Endothelial cell of umbilical vein (primary cell): ENCODE measurements at regions not wholly inside any gene's neighbourhood (a gene's known extent, or its start where the extent isn't known, plus 50 kb on each side); places are given as distances from the start of the nearest gene placed in this dataset.

ENCODE experiments used
- BruUV-seq: library from RNA; stranded (reverse); fragments of 400-500 nt; replicated peaks from 2 replicates; lab custom pipeline; 2021; lab: Mats Ljungman, UMichigan
- CTCF ChIA-PET: fragments of 300-600, 350-600 bp; sonication (Branson Sonifier 250); formaldehyde crosslinking; loops from one replicate; lab custom pipeline; 2021; ENCODE audit warnings: antibody characterized with exemption, inconsistent platforms; lab: Charles Lee
- POLR2A ChIA-PET: fragments of 300-600, 350-600 bp; sonication (Branson Sonifier 250); formaldehyde crosslinking; loops from one replicate; lab custom pipeline; 2021; ENCODE audit warnings: antibody characterized with exemption, inconsistent platforms; lab: Charles Lee
- DNase-seq: peaks from one replicate; pipeline ENCODE4 v3.0.0-alpha.2; 2011; ENCODE audit warnings: low read depth, low spot score
- FAIRE-seq: peaks from 2 replicates; lab custom pipeline; 2011; peaks lifted over from hg19 to GRCh38; lab: Jason Lieb, UNC
- H2AFZ ChIP-seq: 2 replicates; pipeline ENCODE4 v1.6.0; 2012; ENCODE audit warnings: low read depth, low read length, control low read depth, inconsistent platforms
- H3K27ac ChIP-seq: 2 replicates; pipeline ENCODE4 v1.5.1; 2011; ENCODE audit warnings: low read depth, mild to moderate bottlenecking, control low read depth, low read length, moderate library complexity; ENCODE audit not compliant: insufficient read depth
- H3K27me3 ChIP-seq, 2 experiments: 2 replicates each; pipeline versions ENCODE4 v1.6.0 to v1.6.1; 2011; ENCODE audit warnings: low read length in 2 of 2, mixed read lengths in 1 of 2; ENCODE audit not compliant: control insufficient read depth in 2 of 2, insufficient read depth in 2 of 2
- H3K36me3 ChIP-seq, 2 experiments: 2 replicates in 1 of 2; 3 replicates in 1 of 2; pipeline ENCODE4 v1.5.1; 2011; ENCODE audit warnings: low read length in 2 of 2, mild to moderate bottlenecking in 1 of 2, moderate library complexity in 1 of 2; ENCODE audit not compliant: control insufficient read depth in 2 of 2, insufficient read depth in 2 of 2; ENCODE audit errors: extremely low read depth in 1 of 2
- H3K4me1 ChIP-seq: 3 replicates; pipeline ENCODE4 v1.5.1; 2011; ENCODE audit warnings: mild to moderate bottlenecking, low read length; ENCODE audit not compliant: control insufficient read depth, insufficient read depth; ENCODE audit errors: extremely low read depth
- H3K4me2 ChIP-seq: 2 replicates; pipeline ENCODE4 v1.6.1; 2011; ENCODE audit warnings: low read length, control low read depth, mixed read lengths; ENCODE audit not compliant: insufficient read depth
- H3K4me3 ChIP-seq, 3 experiments: fragments of 200-600 bp in 1 of 3; sonication (generic), shearing (Covaris generic) in 1 of 3; replicated peaks in 1 of 3; 2 replicates each; pipeline ENCODE4 v1.5.1; 2011 to 2016; ENCODE audit warnings: control low read depth in 3 of 3, low read length in 3 of 3, mild to moderate bottlenecking in 2 of 3, inconsistent platforms in 1 of 3, low read depth in 1 of 3, moderate library complexity in 1 of 3; ENCODE audit not compliant: insufficient read depth in 1 of 3
- H3K79me2 ChIP-seq: 2 replicates; pipeline ENCODE4 v1.6.0; 2012; ENCODE audit warnings: low read length, inconsistent platforms; ENCODE audit not compliant: control insufficient read depth, insufficient read depth
- H3K9ac ChIP-seq: replicated peaks from 2 replicates; pipeline ENCODE3; 2011; ENCODE audit warnings: low read length, control low read depth; ENCODE audit not compliant: insufficient read depth; ENCODE audit errors: extremely low read depth
- H3K9me1 ChIP-seq: replicated peaks from 3 replicates; pipeline ENCODE4 v1.6.0; 2011; ENCODE audit warnings: mild to moderate bottlenecking, low read length; ENCODE audit not compliant: control insufficient read depth, insufficient read depth; ENCODE audit errors: extremely low read depth
- H3K9me3 ChIP-seq: replicated peaks from 2 replicates; pipeline ENCODE4 v1.5.1; 2012; ENCODE audit warnings: low read length, inconsistent platforms; ENCODE audit not compliant: control insufficient read depth, insufficient read depth
- H4K20me1 ChIP-seq: replicated peaks from 2 replicates; pipeline ENCODE3; 2011; ENCODE audit warnings: mild to moderate bottlenecking, low read length; ENCODE audit not compliant: control insufficient read depth, insufficient read depth; ENCODE audit errors: extremely low read depth
- CTCF ChIP-seq, 2 donors: IDR thresholded peaks; 1 replicate in 1 of 2; 2 replicates in 1 of 2; pipeline ENCODE4 v1.5.1; 2011; ENCODE audit warnings: low read length in 2 of 2, mild to moderate bottlenecking in 2 of 2, moderate library complexity in 2 of 2, control low read depth in 1 of 2, inconsistent platforms in 1 of 2, low read depth in 1 of 2; ENCODE audit not compliant: insufficient read depth in 1 of 2; ENCODE audit errors: extremely low read depth in 1 of 2
- EZH2 ChIP-seq: IDR thresholded peaks from 2 replicates; pipeline ENCODE4 v1.6.1; 2012; ENCODE audit warnings: borderline replicate concordance, low read depth, mild to moderate bottlenecking, moderate library complexity, low read length, inconsistent platforms; ENCODE audit not compliant: severe bottlenecking
- GATA2 ChIP-seq: IDR thresholded peaks from 2 replicates; pipeline ENCODE4 v1.7.0; 2011; ENCODE audit warnings: low read depth, mild to moderate bottlenecking, moderate library complexity, mixed read lengths, low read length; ENCODE audit not compliant: insufficient read length, insufficient read depth
- JUN ChIP-seq: IDR thresholded peaks from 2 replicates; pipeline ENCODE4 v1.6.1; 2011; ENCODE audit warnings: borderline replicate concordance, low read depth; ENCODE audit not compliant: insufficient read length, insufficient read depth
- MAX ChIP-seq: IDR thresholded peaks from 2 replicates; pipeline ENCODE4 v1.6.1; 2011; ENCODE audit not compliant: insufficient read depth, insufficient read length
- MYC ChIP-seq: IDR thresholded peaks from one replicate; pipeline ENCODE4 v1.6.1; 2011; ENCODE audit warnings: mild to moderate bottlenecking, low read depth, low read length
- POLR2A ChIP-seq: IDR thresholded peaks from 2 replicates; pipeline ENCODE4 v1.6.1; 2012; ENCODE audit warnings: low read depth, mild to moderate bottlenecking, control low read depth, low read length
- dilution Hi-C: fragments of 300-500 bp; cut with MboI; formaldehyde crosslinking; loops from one replicate; pipeline ENCODE4 v1.15.0; 2019; ENCODE audit warnings: low sequenced_read_pairs; ENCODE audit not compliant: extremely low pct_ligation_motif_present
- intact Hi-C: fragments of 100-400 bp; cut with micrococcal nuclease; formaldehyde crosslinking; loops from one replicate; pipeline ENCODE4 v1.10.0; 2022

GRCh38 chr2:2889141-2889540 is 488.5 kb downstream of the EIPR1 start:
- ChIA-PET POLR2A (no interaction called here), CTCF (no interaction called here)
- FAIRE-seq: no peak

More at GRCh38 chr2:2889141-2889540, 488.5 kb downstream of the EIPR1 start:
- no peak overlapping the region for H3K27ac ChIP-seq
- H3K4me2 ChIP-seq: no peak overlapping the region
- H3K4me3 ChIP-seq: no peak overlapping the region
- no TSS peak for BruUV-seq
- no peaks in the 10 kb centered on the region for H4K20me1 ChIP-seq
- no peak overlapping the region for H2AFZ ChIP-seq
- DNase-seq: no peak
- H3K79me2 ChIP-seq: no peaks in the 10 kb centered on the region
- peaks cover 9% of the 10 kb centered on the region for H3K9me3 ChIP-seq
- H3K4me1 ChIP-seq: no peaks in the 10 kb centered on the region
- intact Hi-C loops: no loop called here
- dilution Hi-C loops: no loop called here
- no peaks in the 10 kb centered on the region for H3K9me1 ChIP-seq
- H3K36me3 ChIP-seq: no peaks in the 10 kb centered on the region
- TF ChIP-seq CTCF (IDR thresholded peaks at IDR 0.05; ENCODE audit: extremely low read depth in 1 of 2, insufficient read depth in 1 of 2, low read depth in 1 of 2, low read length in 2 of 2) (no peak), MAX (no peak), MYC (no peak), POLR2A (no peak), GATA2 (no peak), JUN (no peak), EZH2 (no peak)
- no peak overlapping the region for H3K9ac ChIP-seq
- H3K27me3 ChIP-seq: no peaks in the 10 kb centered on the region
